NCI-H2227 (cell line): ENCODE measurements at regions not wholly inside any gene's neighbourhood (a gene's known extent, or its start where the extent isn't known, plus 50 kb on each side); places are given as distances from the start of the nearest gene placed in this dataset.

Experiments
- DNase-seq: peaks from one replicate; lab custom pipeline; 2025; ENCODE audit not compliant: unreplicated experiment; lab: John Stamatoyannopoulos, UW

DNA sequence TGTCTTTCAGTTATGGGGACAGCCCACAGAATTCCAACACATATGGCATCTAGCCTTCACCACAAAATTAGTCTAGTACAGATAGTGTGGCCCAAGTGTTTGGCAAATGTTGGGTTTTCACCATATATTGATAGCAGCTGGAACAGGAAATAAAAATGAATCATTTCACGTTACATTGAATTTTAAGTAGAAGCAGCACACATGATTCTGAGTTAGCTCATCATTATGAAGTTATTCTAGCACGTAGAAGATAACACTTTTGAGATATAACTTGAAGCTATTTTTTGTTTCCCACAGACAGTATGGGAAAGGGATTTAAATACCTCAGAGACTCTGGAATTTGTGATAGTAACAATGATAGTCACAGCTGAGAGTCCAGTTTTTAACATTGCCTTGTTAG lies 118.7 kb downstream of the FAT4 start:
- no peak for DNase-seq

DNA sequence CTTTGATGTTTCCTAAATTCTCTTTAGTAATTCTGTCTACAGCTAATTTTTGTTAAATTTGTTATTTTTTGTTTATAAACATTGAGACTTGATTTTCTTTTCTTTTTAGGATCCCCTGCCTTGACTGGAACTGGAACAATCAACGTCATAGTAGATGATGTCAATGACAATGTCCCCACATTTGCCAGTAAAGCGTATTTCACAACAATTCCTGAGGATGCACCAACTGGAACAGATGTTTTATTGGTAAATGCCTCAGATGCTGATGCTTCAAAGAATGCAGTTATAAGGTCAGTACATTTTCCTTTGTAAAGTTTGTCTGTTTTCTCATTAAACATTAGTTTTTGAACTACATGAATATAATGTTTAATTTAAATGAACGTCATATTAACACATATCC lies 119.4 kb downstream of the FAT4 start:
- no peak for DNase-seq

DNA sequence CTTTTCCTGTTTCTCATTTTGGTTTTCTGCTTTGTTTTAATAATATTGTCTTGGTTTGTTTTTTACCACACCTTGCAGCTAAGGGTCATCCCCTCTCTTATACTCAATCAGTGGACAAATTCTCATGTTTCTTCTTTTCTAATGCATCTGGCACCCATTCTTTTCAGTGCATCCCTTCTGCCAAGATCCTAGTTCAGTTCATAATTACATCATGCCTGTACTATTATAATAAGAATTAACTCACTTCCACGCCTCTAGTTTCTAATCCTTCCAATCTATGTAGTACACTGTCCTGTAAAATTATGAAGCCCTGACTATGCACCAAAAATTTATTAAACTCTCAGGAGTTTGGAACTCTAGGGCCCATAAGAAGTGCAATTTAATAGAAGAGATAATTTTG lies 126.1 kb downstream of the FAT4 start:
- DNase-seq, result no peak

DNA sequence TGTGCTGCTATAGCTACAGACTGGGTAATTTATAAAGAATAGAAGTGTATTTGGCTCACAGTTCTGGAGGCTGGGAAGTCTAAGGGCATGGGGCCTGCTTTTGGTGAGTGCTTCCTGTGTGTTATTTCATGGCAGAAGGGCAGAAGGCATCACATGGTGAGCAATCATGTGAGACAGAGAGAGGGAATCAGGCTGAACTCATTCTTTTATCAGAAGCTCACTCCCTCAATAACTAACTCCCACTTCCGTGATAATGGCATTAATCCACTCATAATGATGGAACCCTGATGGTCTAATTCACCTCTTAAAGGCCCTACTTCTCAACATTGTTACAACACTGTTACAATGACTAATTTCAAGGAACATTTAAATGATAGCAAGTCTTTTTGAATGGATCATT lies 129.4 kb downstream of the FAT4 start:
- DNase-seq, result no peak

DNA sequence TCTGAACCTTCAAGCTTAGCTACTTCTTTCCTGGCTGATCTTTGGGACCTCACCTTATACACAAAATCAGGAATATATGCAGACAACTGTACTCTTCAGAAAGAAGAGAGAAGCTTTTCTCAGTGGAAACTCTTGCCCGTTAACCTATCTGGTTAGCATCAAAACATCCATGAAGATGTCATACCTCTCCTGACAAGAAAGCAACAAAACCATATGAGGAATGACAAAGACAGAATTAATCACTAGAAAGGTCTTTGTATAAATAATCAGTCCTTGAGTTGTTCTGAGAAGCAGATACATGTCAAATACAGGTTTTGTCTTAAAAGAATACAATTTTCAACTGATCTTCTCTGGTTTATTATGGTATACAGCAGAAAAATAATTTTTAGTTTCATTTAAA lies 130.8 kb downstream of the FAT4 start:
- no peak for DNase-seq

DNA sequence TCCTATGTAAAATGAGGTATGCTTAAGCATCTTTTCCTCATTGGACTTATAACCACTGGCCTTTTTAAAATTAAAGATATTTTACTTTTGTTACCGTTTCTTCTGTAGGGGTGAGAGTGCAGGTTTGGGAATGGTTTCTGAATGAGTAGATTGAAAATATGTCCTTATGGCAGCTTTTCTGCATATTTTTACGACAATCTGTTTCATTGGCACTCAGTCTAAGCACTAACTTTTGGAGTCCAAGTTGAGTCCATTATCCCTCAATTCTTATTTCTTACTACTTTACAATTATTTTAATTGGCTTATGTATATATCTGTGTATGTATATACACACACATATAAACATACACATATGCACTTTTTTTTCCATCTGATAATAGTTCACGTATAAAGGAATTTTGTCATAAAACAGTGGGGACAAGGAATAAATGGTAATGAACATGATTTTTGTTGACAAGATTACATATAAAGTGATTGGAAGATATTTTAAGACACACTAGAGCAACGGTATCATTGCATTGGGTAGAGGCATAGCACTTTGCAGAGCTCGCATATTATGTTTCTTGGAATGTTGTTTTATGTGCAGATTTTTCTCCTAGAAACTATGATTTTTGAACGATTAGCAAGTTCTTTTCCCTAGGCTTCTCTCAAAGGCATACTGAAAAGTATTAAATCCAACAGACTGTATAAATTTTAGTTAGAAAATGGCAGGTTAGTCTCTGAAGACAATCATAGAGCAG lies 133.0 kb downstream of the FAT4 start:
- no peak for DNase-seq

DNA sequence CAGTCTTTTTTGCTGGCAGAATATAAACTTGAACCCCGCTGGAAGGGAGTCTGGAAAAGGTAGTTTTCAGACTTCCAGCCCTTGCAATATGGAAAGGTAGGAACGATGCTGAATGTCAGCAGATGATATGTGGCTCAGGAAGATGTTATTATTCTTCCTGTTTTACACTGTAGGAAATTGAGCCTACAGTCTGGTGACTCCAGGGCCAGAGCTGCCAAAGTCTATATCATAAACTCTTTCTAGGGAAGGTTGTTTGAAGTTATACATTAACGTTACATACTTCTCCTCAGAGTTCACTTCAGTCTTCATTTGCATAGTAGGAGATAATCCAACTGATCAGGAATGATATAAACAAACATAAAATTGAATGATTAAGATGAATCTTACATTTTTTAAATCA lies 141.3 kb downstream of the FAT4 start:
- DNase-seq, result no peak

DNA sequence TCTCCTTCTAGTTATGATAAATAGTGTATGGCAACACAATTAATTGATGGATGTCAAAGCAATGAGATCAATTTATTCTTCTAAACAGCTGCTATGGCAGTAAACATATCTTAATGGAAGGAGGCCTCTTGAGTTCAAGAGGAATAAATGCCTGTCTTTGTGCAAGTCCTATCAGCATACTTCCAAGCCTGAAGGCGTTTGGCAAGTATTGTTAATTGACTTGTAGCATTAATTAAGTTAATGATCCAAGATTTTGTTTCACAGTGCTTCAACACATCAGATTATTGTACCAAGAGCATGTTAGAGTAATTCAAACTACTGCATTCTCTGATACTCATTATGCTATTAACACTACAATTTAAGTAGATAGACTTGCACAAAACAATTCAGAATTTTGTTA lies 144.8 kb downstream of the FAT4 start:
- no peak for DNase-seq

DNA sequence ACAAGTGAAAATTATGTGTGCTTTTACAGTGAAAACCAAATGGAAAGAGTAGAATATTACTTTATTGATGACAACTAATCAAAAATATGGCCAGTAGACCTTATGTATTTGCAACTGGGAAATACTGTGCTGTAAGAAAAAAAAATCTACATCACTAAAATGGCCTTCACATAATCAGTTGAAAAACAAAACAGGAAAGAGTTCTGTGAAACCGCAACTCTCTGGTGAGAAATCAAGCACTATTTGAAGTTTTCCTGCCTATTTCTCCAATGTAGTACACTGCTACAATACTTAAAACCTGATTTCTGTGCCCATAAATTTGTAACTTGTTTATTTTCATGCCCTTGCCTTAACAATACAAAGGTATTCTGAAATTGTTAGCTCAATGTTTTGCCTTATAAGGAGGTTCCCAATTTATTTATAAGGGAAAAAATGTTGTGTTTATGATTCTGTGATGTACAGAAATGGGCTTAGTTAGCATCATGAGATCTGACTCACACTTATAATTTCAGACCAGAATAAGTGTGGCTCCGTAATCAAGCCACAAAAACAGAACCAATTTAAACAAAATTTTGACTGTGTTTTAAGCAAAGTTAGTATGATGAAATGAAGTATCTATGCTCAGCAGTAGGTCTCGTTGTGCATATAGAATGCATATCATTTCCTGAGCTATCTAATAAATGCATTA lies 147.1 kb downstream of the FAT4 start:
- DNase-seq, result no peak

DNA sequence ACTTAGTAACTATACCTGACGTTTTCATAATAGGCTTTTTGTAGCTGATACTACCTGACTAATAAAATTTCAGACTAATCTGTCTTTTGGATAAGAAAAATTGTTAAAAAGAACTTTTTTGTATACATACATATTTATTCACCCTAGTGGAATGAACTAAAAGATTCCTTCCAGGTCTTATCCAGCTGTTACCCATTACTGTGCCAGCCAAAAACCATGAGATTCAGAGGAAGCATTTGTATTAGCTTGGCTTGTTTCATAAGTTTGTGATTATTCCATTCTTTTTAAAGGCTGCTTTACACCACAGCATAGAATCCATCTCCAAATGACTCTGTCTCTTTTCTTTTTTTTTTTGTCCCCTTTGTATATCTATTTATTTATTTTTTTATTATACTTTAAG lies 149.4 kb downstream of the FAT4 start:
- DNase-seq, result no peak

DNA sequence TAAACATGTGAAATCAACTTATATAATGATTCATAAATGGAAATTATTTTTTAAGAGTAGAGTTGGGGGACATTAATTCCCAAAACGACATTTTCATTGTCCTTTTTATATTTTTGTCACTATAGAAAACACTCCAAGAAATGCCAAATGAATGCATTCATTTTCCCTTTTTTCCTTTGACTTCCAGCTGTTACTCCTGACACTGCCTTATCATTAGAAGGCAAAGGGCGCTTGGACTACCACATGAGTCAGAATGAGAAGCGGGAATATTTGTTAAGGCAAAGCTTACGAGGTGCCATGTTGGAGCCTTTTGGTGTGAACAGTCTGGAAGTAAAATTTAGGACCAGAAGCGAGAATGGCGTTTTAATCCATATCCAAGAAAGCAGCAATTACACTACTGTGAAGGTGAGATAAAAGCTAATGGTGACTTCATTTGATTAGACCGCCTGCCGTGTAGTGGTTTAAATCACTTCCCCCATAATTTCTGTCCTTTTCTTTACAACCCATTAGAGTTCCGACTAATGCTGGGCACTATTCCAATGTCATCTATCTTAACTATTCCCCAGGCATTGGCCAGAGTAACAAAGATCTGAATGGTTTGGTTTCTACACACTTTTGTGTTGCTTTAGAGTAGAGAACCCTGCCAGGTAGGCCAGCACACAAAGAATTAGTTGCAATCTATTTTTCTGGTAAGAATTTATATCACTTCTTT lies 166.7 kb downstream of the FAT4 start:
- peak; percentile 68 for DNase-seq

DNA sequence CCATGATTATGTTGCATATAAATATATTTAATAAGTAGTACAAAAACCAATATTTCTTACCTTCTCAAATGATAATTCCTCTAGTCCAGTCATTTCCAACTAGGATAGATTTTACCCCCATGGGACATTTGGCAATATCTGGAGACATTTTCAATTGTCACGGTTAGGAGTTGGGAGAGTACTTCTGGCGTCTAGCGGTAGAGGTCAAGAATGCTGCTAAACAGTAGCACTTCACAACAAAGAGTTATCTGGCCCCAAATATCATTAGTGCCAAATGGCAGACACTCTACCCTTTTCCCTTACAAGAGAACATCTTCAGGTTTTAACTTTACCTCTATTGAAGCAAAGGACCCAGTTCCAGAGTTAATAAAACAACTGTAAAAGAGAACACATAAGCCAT lies 168.1 kb downstream of the FAT4 start:
- DNase-seq, result no peak

DNA sequence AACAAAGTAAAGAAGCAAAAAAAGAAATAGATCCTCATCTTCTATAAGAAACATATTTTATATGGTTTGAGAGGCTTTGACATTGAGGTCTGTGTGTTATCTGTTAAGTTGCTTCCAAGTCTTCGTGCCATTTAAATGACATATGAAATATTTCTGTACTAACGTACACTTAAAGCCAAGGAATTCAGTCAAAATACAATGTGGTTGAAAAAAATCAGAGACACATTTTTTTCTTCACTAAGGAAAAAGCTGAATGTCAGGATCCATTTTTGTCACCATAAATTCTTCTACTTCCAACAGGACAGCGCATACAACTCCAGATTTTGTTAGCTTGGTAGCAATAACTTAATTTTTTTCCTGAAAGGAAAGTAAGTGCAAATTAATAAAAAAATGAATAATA lies 168.5 kb downstream of the FAT4 start:
- no peak for DNase-seq

DNA sequence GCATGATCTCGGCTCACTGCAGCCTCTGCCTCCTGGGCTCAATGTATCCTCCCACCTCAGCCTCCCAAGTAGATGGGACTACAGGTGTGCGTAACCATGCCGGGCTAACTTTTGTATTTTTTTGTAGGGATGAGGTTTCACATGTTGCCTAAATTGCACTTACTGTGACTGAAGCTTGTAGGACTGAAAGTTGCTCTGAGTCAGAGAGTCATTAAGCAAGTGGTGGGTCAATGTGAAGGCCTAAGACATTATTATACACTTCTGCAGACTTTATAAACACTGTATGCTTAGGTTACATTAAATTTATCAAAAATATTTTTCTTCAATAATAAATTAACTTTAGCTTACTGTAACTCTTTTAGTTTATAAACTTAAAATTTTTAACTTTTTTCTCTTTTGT lies 170.2 kb downstream of the FAT4 start:
- DNase-seq, result no peak

DNA sequence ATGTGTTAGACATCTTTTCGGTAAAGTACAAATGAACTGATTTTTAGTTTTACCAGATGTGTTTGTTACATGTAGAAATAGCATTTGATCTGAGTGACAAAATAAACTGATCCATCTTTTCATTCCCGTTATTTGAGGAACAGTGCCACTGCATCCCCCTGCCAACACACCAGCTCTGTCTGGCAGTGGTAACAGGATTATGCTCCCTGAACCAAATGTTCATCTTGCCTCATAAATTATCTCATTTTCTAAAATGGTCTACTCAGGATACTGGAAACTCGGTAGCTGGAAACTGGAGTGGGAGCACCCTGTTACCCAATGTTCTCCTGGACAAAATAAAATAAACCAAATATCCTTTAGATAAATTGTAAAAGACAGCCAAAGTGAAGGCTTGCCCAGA lies 171.6 kb downstream of the FAT4 start:
- DNase-seq, result no peak

DNA sequence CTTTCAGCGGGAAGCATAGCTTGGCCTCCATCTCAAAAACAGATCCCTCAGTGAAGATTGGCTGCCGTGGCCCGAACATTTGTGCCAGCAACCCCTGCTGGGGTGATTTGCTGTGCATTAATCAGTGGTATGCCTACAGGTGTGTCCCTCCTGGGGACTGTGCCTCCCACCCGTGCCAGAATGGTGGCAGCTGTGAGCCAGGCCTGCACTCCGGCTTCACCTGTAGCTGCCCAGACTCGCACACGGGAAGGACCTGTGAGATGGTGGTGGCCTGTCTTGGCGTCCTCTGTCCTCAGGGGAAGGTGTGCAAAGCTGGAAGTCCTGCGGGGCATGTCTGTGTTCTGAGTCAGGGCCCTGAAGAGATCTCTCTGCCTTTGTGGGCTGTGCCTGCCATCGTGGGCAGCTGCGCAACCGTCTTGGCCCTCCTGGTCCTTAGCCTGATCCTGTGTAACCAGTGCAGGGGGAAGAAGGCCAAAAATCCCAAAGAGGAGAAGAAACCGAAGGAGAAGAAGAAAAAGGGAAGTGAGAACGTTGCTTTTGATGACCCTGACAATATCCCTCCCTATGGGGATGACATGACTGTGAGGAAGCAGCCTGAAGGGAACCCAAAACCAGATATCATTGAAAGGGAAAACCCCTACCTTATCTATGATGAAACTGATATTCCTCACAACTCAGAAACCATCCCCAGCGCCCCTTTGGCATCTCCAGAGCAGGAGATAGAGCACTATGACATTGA lies 175.4 kb downstream of the FAT4 start:
- DNase-seq, result no peak

DNA sequence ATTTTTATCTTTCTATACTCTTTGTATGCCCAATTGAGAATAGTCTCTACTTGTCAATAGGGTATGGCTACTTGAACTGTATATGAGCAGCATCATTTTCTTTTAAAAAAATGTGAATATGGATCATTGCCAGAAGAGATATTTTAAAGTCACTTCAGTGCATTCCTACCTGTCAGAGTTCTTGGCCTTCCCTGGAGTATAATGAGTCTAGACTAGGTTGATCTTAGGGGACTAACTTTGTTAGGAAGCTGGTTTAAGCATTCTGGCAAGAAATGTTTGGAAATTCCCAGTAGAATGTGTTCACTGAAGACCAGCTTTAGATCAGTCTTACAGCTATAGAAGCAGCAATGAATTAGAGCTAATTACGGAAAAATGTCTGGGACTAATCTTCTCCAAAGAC lies 178.2 kb downstream of the FAT4 start:
- DNase-seq, result no peak

DNA sequence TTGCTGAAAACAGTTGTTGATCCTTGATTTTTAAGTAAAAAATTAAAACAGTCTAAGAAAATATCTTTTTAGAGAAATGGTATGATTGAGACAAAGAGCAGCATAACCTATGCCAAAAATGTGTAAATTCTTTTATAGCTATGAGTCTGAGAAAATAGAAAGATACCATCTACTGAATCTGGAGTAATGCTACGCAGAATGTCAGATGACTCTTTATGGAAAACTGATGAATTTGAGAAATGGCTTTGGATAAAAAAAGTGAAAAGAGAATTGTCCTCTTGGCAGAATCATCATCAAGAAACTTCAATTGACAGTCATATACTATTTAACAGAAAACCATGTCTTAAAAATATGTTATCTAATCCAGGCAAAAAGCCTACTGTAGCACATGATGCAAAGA lies 183.1 kb downstream of the FAT4 start:
- no peak for DNase-seq

DNA sequence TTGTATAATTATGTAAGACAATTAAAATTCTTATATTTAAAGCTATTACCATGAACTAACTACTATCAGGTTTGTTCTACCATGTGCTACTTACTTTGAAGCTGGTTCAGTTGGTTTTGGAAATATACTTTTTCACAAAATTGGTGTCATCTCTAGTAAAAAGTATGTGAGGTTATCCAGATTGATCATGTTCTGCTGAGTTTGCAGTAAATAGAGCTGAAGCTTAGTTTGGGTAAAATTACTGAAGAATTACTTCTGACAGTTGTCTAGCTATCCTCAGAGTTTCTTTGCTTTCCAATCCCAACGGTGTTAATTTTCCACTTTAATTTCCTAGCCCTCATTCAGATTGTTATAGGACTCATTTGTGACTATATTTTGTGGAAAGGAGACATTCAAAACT lies 184.2 kb downstream of the FAT4 start:
- DNase-seq, result no peak

DNA sequence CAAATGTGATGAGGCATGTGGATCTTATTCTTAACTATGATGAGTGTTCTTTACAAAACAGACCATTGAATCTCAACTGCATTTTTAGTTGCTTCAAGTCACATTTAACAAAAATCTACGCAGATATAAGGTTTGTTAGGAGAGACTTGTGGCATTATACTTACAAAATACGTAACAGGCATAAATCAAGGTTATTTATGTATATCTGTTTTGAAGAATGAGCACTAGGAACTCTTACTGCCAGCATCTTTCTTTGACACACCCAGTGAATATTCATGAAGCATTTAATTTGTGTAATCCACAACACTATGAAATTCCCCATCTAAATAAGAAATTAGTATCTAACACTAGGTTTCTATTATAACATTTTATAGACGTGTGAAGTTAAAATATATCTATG lies 186.3 kb downstream of the FAT4 start:
- DNase-seq, result no peak

DNA sequence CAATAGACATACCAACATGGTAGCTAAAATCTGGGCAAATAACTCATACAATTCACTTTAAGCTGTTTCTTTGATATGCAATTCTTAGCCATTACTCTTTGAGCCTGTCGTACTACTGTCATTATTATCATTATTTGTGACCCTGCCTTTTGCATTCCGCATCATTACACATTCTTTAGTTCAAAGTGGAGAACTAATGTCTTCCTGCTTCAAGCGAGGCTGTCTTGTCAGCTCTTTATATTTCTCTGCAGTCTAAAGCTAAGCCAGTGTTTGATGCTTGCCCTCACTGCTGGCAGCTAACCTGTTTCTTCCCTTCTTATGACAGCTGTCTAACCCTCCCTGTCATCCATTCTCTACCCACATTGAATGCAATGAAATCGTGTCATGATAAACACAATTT lies 186.8 kb downstream of the FAT4 start:
- DNase-seq, result peak; percentile 61

DNA sequence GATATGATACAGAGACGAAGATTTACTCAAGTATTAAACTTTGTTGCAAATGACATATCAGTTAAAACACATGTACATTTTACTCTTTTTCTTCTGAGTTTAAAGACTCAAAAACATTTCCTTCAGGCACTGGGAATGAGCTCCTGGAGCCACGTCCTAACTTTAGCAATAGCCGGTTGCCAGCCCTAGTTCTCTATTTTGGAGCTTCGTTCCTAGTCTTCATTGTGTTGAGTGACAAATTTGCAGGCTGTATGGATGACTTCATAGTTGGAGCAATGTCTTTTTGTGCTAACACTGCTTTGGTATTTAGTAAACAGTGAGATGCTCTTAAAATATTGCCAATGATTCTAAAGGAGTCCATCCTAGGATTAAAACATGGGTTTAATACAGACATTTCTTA lies 190.9 kb downstream of the FAT4 start:
- no peak for DNase-seq
